T47D (cell line): ENCODE measurements at regions not wholly inside any gene's neighbourhood (a gene's known extent, or its start where the extent isn't known, plus 50 kb on each side); places are given as distances from the start of the nearest gene placed in this dataset.

Source experiments
- DNase-seq, 2 experiments: peaks; one replicate each; pipeline versions ENCODE4 v3.0.0 to v3.0.0-alpha.2; 2011 to 2012; ENCODE audit warnings: low read depth in 1 of 2, low spot score in 1 of 2
- JUND ChIP-seq: IDR thresholded peaks from 2 replicates; pipeline ENCODE4 v1.6.1; 2012; ENCODE audit warnings: low read depth
- in situ Hi-C: cut with HindIII; loops from 2 replicates; pipeline ENCODE4 v1.10.0; 2016; ENCODE audit warnings: low sequenced_read_pairs, low pct_unique_long_range_greater_than_20kb

GRCh38 chr11:13224324-13224723 lies 53.3 kb upstream of the BMAL1 start:
- no peak for DNase-seq
- in situ Hi-C loops: no loop called here
- no peak for TF ChIP-seq JUND

DNA sequence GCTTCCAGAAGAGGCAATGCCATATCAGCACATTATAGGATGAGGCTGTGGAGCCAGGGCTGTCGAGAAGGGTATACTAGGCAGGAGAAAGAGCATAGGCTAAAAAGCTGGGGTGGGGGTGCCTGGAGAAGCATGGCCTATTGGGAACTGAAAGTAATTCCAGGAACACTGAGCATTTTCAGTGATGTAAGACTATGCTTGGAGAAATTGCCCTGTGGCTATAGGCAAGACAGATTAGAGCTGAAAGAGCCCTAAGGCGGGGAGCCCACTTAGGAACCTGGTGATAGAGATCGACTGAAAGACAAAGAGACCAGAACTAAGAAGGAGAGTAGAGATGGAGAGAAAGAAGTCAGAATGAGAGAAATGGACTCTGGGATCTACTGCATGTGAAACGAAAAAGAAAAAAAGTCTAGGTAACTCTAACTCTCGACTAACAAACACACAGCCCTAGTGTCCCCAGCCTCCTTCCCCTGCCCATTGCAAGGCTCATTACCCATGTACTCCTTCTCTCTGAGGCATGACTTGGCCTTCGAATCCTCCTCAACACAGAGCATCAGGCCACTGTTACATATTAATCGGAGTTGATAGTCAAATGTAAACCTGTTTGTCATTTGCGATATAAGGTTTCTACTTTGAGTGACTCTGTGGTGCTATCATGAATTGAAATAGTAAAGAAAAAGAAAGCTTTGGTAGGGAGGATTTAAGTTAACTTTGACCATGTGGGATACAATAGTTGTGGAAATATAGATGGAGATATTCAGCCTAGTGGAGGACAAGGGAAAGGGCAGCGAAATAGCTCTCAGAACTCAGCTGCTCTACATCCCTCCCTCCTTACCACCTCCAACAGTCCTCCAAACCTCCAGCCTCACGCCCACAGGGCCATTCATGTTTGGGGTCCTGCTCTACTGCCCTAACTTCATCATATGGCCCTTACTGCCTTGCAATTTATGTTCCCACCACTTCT lies 52.3 kb upstream of the BMAL1 start:
- in situ Hi-C loops: no loop called here
- DNase-seq: no peak
- no peak for TF ChIP-seq JUND

DNA sequence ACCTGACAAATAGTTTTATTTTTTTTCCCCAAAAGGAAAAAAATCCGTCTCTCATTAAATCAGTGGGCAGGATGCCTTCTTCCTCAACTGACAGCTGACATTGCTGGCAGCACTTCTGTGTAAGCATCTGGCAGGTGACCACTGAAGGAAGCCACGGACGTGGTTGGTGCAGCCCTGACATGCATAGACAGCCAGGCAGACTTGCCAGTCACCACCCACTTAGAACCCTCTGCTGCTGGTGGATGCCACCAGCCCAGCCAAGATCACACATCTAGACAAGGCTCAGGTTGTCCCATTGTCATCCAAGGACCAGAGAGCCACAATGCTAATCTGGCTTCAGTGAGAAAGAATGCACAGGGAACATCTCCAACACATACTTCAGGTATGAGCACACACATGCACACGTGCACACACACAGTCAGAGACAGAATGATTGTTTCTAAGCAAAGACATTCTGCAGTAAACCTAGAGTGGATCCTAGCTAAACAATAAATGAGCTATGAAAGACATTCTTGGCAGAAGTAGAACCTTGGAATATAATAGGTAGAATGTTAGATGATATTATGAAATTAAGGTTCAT lies 49.8 kb upstream of the BMAL1 start:
- in situ Hi-C loops: no loop called here
- no peak for DNase-seq
- TF ChIP-seq JUND: no peak
